NCI-H2029 treated with DMSO at 0.1 percent for 48 hours (cell line): ENCODE measurements at regions not wholly inside any gene's neighbourhood (a gene's known extent, or its start where the extent isn't known, plus 50 kb on each side); places are given as distances from the start of the nearest gene placed in this dataset.
A peak's percentile ranks its signal among the peaks of the same experiment; 100 is the strongest.
"Not testable (repeated sequence)": the region's sequence is repeated elsewhere in the genome, so short reads cannot be mapped to it uniquely, and the experiment has no call there.

Source experiments
- DNase-seq: peaks from one replicate; lab custom pipeline; 2025; lab: John Stamatoyannopoulos, UW

GRCh38 chr4:132382243-132382642 is 766.9 kb upstream of the PCDH10 start:
- no peak for DNase-seq

DNA sequence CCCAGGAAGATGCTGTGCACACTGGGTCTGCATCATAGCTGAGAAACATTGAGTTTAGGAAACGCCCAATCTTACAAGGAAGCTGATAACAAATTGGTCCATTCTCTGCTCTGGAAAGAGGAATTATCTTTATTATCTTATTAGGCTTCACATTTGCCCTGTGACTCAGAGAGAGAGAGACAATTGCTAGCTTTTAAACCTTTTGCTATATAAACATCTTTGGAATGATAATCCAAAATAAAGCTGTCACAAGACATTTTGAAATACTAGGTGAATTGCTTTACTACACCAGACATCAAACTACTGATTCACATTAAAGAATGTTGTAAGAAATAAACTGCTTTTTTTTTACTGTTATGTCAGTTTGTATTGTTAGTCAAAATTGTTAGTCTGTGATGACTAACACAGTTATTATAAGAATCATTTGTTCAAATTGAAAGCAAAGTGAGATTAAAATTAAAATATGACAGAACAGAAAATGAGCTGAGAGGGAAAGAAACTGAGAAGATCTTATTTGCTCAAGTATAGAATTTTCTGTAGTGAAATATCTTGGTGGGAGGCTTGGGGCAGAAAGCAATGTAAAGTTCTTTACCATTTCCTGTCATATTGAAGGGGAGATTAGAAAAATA is 765.4 kb upstream of the PCDH10 start:
- no peak for DNase-seq

DNA sequence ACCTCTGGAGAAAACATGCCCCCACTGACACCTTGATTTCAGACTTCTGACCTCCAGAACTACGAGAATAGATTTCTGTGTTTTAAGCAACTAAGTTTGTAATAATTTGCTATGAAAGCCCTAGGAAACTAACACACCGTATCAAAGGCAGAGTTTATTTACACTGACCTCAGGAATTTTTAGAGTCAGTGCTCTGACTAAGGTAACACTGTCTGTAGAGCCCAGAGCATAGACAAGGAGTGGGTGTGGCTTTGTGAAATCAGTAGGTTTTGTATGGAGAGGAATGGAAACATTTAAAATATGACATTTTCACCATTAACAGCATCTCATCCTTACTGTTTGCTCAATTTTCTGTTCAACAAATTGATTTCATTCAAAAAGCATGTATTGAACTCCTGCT is 764.4 kb upstream of the PCDH10 start:
- no peak for DNase-seq

- DNase-seq: no peak
These were observed 763.0 kb upstream of the PCDH10 start for GRCh38 chr4:132386130-132386529.

DNA sequence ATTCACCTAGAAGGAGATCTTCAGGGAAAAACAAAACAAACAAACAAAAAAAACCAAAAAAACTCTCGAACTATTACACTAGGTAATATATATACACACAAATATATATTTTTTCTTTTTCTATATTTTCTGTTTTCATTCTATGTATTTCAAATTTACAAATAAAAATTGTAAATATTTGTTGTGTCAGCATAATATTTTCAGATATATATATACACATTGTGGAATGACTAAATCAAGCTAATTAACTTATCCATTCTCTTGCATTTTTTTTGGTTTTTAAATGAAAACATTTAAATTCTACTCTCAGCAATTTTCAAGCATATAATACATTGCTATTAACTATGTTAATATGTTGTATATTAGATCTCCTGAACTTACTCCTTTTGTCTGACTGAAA is 762.0 kb upstream of the PCDH10 start:
- DNase-seq: no peak

- no peak for DNase-seq
These were observed 753.5 kb upstream of the PCDH10 start for GRCh38 chr4:132395561-132395960.

DNA sequence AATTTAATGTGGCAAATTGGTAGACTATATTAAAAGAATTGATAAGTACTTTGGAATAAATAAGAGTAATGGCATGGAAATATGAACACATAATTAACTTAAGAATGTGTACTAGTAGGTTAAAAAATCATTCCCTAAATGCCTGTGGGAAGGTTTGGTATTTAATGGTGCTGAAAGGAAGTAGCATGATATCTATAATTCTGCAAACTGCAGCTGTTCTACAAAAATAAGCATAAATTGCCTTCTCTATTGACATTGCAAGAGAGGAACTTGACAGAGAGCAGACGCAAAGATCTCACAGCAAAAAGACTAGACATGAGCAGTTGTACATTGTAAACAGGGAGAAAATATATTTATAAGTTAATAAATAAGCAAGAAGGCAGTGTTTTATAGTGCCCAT is 752.5 kb upstream of the PCDH10 start:
- DNase-seq: no peak

- no peak for DNase-seq
These were observed 731.9 kb upstream of the PCDH10 start for GRCh38 chr4:132417220-132417619.

- DNase-seq: no peak
These were observed 722.0 kb upstream of the PCDH10 start for GRCh38 chr4:132427125-132427524.

GRCh38 chr4:132437117-132437516 is 712.0 kb upstream of the PCDH10 start:
- DNase-seq: no peak

DNA sequence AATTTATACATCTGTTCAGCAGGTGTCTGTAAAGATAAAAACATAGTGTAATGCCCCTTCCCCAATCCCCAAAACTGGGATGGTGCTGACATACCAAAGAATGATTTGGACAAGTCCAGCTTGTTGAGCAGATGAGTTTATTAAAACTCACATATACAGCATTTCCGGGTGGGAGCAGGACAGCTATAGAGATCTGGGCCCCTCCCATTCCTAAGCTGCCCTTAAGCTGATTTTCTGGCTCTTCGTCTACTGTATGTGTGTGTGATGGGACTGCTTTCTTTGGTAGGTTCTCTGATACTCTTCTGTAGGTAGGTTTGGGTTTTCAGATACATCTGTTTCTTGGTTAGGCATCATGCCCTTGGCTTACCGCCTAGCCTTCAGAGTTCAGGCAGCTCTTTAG is 703.7 kb upstream of the PCDH10 start:
- DNase-seq: no peak

DNA sequence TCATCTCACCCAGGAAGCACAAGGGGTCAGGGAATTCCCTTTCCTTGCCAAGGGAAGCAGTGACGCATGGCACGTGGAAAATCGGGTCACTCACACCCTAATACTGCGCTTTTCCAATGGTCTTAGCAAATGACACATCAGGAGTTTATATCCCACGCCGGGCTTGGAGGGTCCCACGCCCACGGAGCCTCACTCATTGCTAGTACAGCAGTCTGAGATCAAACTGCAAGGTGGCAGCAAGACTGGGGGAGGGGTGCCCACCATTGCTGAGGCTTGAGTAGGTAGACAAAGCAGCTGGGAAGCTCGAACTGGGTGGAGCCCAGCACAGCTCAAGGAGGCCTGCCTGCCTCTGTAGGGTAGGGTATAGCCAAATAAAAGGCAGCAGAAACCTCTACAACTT is 691.1 kb upstream of the PCDH10 start:
- DNase-seq: not testable (repeated sequence)

GRCh38 chr4:132479543-132479942 is 669.6 kb upstream of the PCDH10 start:
- DNase-seq: no peak

DNA sequence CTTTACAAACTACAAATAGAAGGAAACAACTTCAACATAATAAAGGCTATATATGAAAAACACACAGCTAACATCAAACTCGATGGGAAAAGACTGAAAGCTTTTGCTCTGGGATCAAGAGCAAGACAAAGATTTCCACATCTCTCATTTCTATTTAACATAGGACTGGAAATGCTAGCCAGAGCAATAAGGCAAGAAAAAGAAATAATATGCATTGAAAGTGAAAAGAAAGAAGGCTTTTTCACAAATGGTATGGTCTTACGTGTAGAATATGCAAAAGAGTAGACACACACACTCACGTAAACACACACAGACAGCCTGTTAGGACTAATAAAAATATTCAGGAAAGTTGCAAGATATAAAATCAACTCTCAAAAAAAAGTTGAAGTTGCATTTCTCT is 660.5 kb upstream of the PCDH10 start:
- no peak for DNase-seq

- no peak for DNase-seq
These were observed 655.6 kb upstream of the PCDH10 start for GRCh38 chr4:132493476-132493875.

DNA sequence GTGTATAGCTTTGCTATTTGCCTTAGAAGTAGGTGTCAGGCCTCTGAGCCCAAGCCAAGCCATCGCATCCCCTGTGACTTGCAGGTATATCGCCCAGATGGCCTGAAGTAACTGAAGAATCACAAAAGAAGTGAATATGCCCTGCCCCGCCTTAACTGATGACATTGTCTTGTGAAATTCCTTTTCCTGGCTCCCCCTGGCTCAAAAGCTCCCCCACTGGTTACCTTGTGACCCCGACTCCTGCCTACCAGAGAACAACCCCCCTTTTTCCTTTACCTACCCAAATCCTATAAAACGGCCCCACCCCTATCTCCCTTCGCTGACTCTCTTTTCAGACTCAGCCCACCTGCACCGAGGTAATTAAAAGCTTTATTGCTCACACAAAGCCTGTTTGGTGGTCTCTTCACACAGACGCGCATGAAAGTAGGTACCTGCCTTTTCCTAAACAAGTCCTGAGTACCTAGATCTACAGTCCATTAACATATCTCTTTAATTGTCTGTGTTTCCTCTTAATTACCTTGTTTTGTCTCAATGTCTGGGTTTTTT is 653.8 kb upstream of the PCDH10 start:
- not testable (repeated sequence) for DNase-seq

GRCh38 chr4:132498215-132498614 is 650.9 kb upstream of the PCDH10 start:
- DNase-seq: no peak

GRCh38 chr4:132502096-132502552 is 647.0 kb upstream of the PCDH10 start:
- no peak for DNase-seq

DNA sequence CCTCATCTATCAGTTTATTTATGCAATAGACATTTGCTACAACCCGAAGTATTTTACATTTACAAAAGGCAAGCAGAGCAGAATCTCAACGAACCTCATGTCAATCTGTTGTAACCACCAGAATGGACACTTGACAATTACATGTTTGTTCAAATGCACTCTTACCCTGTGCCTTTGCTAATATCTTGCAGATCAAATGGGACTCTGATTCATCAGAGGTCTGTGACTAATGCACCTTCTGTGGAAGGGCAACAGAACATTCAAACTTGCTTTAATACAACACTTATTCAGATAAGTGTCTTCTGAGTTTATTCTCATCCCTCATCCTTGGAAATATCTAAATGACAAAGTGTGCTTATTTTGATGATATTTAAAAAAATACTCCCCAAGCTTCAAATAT is 644.7 kb upstream of the PCDH10 start:
- DNase-seq: no peak

GRCh38 chr4:132506568-132506967 is 642.5 kb upstream of the PCDH10 start:
- no peak for DNase-seq

- DNase-seq: no peak
These were observed 635.6 kb upstream of the PCDH10 start for GRCh38 chr4:132513491-132513890.

DNA sequence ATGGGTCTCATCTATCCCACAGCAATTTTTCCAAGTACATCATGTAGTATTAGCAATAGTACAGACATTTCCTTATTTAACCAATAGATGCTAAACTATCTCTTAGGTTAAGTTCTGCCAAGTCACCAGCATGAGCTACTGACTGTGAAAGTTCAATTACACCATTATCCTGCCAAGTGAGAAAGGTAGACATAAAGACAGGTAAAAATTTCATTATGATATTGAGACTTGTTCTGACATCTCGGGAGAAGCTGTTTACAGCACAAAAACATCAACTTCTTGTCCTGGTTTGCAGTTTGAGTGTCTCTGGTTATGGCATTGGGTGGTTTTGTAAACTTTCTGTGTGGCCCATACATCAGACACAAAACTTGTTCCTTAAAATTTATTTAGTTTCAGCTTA is 622.4 kb upstream of the PCDH10 start:
- no peak for DNase-seq

GRCh38 chr4:132527817-132528216 is 621.3 kb upstream of the PCDH10 start:
- DNase-seq: no peak

GRCh38 chr4:132530861-132531260 is 618.2 kb upstream of the PCDH10 start:
- DNase-seq: peak; percentile 50
